CD4-positive, alpha-beta T cell treated with Interleukin-4 for 4 hours (primary cell): ENCODE measurements at regions not wholly inside any gene's neighbourhood (a gene's known extent, or its start where the extent isn't known, plus 50 kb on each side); places are given as distances from the start of the nearest gene placed in this dataset.

ENCODE experiments used
- DNase-seq: peaks from one replicate; pipeline ENCODE4 v3.0.0-alpha.2; 2020

GRCh38 chr10:78817804-78818203 is 251.0 kb upstream of the ZMIZ1 start:
- no peak for DNase-seq

- DNase-seq: no peak
These were observed 249.3 kb upstream of the ZMIZ1 start for GRCh38 chr10:78819361-78820006.

DNA sequence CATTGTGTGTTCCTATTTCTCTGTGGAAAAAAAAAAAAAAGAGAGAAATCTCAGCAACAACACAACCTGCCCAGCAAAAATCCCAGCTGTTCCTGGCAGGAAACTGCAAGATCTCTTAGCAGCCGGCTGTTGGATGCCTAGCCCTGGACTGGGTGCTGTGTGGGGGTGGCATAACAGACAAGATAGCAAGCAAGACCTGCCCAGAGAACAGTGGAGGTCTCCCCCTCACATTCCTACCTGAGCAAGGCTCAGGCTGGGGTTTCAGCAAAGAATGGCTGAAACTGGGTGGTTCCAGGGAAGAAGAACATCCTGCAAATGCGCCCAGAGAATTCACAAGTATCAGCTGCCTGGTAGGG is 248.8 kb upstream of the ZMIZ1 start:
- DNase-seq: no peak

GRCh38 chr10:78821052-78821451 is 247.7 kb upstream of the ZMIZ1 start:
- no peak for DNase-seq

DNA sequence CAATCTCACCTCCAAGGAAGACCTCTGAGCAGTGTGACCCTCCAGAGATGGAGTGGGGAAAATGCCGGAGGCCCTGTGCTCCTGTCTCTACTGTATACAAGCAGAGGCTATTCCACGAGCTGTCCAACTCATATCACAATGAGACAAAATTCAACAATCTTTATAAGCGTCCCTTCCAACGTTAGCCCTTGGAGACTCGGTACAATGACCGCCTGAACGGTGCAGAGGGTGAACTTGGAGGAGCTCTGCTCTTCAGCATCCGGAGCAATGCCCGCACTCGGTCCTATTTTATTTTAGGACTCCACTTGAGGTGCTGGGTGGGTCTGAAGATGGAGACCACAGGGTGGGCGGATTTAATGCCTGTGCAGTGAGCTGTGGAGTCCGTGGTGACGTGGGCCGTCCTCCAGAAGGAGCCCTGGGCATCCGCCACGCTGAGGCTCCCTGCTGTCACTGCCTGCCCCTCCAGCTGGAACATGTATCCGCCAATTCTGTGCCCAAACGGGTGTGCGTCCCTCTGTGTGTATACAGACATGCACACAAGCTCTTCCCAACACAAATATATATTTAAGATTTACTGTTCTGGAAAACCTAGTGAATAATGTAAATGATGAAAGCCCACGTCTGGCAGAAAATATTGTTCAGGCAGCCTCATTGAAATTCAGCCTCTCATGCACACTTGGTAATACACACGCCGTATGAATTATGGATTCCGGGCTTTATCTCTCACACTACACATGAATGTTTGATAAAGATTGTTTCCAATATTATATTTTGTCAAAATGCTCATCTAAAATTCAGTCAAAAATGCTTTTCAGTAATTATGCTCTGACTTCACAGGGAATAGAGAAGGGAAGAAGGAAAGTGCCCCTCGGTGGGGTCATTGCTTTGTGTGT is 239.9 kb upstream of the ZMIZ1 start:
- no peak for DNase-seq

DNA sequence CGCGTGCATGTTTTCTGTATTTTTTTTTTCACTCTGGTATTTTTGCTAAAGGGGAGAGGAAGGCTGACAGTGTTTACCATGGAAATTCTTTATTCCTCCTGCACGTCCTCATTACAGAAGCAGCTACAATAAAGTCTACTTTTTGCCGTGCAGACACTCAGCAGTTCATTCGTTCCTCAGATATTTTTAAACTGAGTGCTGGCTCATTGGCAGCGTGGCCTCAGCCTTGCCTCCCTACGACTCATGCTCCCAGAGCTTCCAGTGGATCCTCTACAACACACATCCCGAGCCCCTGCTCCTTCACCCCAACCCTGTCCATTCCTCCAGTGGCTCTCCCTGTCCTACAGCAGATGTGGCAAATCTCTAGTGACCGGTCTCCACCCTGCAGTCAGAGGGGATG is 239.2 kb upstream of the ZMIZ1 start:
- DNase-seq: no peak

- DNase-seq: no peak
These were observed 238.4 kb upstream of the ZMIZ1 start for GRCh38 chr10:78830062-78830975.

GRCh38 chr10:78830976-78831375 is 237.8 kb upstream of the ZMIZ1 start:
- DNase-seq: no peak

- DNase-seq: no peak
These were observed 237.3 kb upstream of the ZMIZ1 start for GRCh38 chr10:78831461-78831860.

- no peak for DNase-seq
These were observed 236.5 kb upstream of the ZMIZ1 start for GRCh38 chr10:78832281-78832680.

DNA sequence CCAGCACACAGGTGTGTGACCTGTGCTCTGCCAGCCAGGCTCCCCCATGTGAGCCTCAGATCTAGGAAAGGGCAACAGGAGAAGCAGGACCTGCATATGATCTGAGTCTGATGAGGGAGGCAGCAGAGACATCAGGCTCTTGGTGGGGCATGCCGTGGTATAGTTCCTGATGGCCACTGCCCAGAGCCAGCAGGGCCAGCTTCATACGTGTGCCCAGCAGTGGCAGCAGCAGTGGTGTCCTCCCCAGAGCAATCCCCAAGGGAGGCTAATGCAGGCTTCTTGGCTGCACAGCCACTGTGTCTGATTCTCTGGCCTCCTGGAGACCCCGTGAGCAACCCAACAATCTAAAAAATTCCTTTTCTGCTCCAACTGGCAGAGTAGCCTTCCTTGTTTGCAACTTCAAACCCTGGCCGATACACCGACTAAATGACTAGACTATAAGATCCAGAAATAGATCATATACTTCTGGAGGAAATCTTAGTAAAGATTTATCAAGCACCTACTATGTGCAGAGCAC is 230.6 kb upstream of the ZMIZ1 start:
- no peak for DNase-seq

DNA sequence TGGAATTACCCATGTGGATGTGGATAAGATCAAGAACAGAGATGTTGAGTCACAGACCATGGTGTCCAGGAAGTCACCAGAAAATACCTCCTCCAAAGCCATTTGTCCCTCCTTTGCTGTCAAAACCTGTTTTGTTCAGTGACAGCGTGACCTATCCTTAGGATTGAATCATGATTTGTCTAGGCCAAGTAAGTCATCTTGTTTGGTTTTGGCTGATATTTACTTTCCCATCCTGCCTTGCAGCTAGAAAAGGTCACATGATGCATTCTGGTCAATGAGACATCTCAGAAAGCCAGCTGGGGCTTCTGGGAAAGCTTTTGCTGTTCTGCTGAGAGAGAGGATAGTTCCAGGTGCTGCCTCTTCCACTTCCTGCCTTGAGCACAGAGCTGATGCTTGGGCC is 225.3 kb upstream of the ZMIZ1 start:
- DNase-seq: no peak

- no peak for DNase-seq
These were observed 223.7 kb upstream of the ZMIZ1 start for GRCh38 chr10:78844960-78845607.

GRCh38 chr10:78846071-78846470 is 222.7 kb upstream of the ZMIZ1 start:
- DNase-seq: no peak

DNA sequence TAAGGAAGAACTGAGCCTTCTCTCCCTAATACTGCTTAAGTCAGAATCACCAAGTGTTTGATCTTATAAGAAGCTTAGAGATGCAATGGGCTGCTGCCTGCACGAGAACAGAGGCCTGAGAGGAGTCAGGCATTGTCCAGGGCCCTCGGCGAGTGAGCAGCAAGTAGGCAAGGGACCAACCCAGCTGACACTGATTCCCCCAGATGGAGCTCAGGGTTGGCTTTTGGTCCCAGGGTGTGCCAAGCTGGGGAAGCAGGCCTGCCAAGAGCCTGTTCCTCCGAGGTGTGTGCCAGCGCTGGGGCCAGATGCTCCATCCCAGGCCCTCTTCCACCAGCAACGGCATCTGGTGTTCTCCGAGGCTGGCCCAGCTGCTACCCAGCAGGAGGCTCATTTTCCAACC is 222.0 kb upstream of the ZMIZ1 start:
- DNase-seq: no peak

- no peak for DNase-seq
These were observed 221.3 kb upstream of the ZMIZ1 start for GRCh38 chr10:78847485-78847884.

- DNase-seq: no peak
These were observed 219.7 kb upstream of the ZMIZ1 start for GRCh38 chr10:78849115-78849514.

DNA sequence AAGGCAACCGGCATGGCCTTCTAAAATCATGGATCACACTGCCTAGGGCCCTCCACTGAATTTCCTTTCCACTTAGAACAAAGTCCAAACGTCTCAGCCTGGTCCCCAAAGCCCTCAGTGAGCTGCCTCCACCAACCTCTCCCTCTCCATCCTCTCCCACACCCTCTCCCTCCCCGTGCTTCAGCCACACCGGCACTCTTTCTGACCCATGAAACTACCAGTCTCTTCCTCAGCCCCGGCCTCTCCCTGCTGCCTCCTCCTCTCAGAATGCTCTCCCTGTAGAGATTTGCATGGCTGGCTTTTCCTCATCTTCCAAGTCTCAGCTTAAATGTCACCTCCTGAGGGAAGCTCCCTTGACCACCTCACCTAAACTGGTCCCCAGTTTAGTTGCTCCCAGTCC is 219.0 kb upstream of the ZMIZ1 start:
- DNase-seq: no peak

- no peak for DNase-seq
These were observed 217.9 kb upstream of the ZMIZ1 start for GRCh38 chr10:78850644-78851435.

DNA sequence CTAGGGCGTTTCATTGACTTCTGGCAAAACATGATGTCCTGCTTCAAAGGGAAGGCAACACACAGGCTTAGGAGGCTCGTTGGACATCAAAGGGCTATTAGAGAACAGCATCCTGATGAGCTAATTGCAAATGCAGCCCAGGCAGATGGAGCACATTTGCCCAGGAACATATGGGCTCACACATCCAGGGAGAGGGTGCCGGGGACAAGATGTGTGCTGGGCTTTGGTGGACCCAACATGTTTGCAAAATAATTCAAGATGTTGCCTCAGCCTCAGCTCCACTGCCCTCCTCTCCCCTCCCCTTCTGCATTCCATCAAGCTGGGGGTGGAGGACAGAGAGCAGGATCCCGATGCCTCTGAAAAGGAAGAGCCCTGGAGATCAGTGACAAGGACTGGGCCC is 217.1 kb upstream of the ZMIZ1 start:
- no peak for DNase-seq

- no peak for DNase-seq
These were observed 216.1 kb upstream of the ZMIZ1 start for GRCh38 chr10:78852466-78853240.
